Keratinocyte (primary cell): ENCODE measurements at regions not wholly inside any gene's neighbourhood (a gene's known extent, or its start where the extent isn't known, plus 50 kb on each side); places are given as distances from the start of the nearest gene placed in this dataset.

Experiments used
- CTCF ChIP-seq, 3 experiments: IDR thresholded peaks in 1 of 3; conservative IDR thresholded peaks in 1 of 3; optimal IDR thresholded peaks in 1 of 3; 2 replicates in 2 of 3; 3 replicates in 1 of 3; pipeline versions ENCODE3 to v1.5.1; 2011; ENCODE audit warnings: low read length in 3 of 3, mild to moderate bottlenecking in 3 of 3, moderate library complexity in 2 of 3, control low read depth in 1 of 3, inconsistent platforms in 1 of 3; ENCODE audit not compliant: insufficient read depth in 2 of 3; ENCODE audit errors: extremely low read depth in 1 of 3
- EZH2 ChIP-seq: IDR thresholded peaks from one replicate; pipeline ENCODE4 v1.6.1; 2012; ENCODE audit warnings: inconsistent platforms, mild to moderate bottlenecking, low read length, moderate library complexity

- TF ChIP-seq CTCF (optimal IDR thresholded peaks at IDR 0.05 in 1 of 3, IDR thresholded peaks at IDR 0.05 in 1 of 3, conservative IDR thresholded peaks at IDR 0.05 in 1 of 3; ENCODE audit: extremely low read depth in 1 of 3, insufficient read depth in 2 of 3, low read length in 3 of 3) (no peak), EZH2 (no peak)
Measured at GRCh38 chr13:72514146-72514545, 213.3 kb downstream of the MZT1 start.
